ENCODE measurements at regions not wholly inside any gene's neighbourhood (a gene's known extent, or its start where the extent isn't known, plus 50 kb on each side); places are given as distances from the start of the nearest gene placed in this dataset.

GRCh38 chr15:94596707-94597106 is 365.3 kb downstream of the MCTP2 start:
- no peak for TF ChIP-seq SUZ12 (IDR thresholded peaks at IDR 0.05; ENCODE audit: extremely low read depth, insufficient read depth, insufficient read length)
- no peak for TF ChIP-seq YY1 (IDR thresholded peaks at IDR 0.05; ENCODE audit: insufficient read depth, insufficient read length)
